H9 (cell line): ENCODE measurements at regions not wholly inside any gene's neighbourhood (a gene's known extent, or its start where the extent isn't known, plus 50 kb on each side); places are given as distances from the start of the nearest gene placed in this dataset.

ENCODE experiments used
- DNase-seq: peaks from one replicate; pipeline ENCODE4 v3.0.0-alpha.2; 2017
- H2AFZ ChIP-seq: one replicate; pipeline ENCODE4 v1.6.1; 2013; ENCODE audit warnings: mild to moderate bottlenecking, low read length, control low read depth, moderate library complexity
- H2AK5ac ChIP-seq: 2 replicates; pipeline ENCODE4 v1.6.1; 2013; ENCODE audit warnings: low read length, control low read depth, mixed read lengths; ENCODE audit not compliant: insufficient read length
- H2BK120ac ChIP-seq: one replicate; pipeline ENCODE4 v1.6.1; 2013; ENCODE audit warnings: low read depth, mild to moderate bottlenecking, low read length, control low read depth, inconsistent platforms; ENCODE audit not compliant: poor library complexity, severe bottlenecking
- H2BK12ac ChIP-seq: 2 replicates; pipeline ENCODE4 v1.6.1; 2013; ENCODE audit warnings: low read length, control low read depth, mixed read lengths, low read depth; ENCODE audit not compliant: insufficient read length
- H2BK15ac ChIP-seq: 2 replicates; pipeline ENCODE4 v1.6.1; 2013; ENCODE audit warnings: low read depth, low read length, control low read depth
- H2BK20ac ChIP-seq: one replicate; pipeline ENCODE4 v1.6.1; 2013; ENCODE audit warnings: low read depth, mild to moderate bottlenecking, low read length, control low read depth, inconsistent platforms; ENCODE audit not compliant: poor library complexity, severe bottlenecking
- H2BK5ac ChIP-seq: 2 replicates; pipeline ENCODE4 v1.6.1; 2013; ENCODE audit warnings: low read length, control low read depth, mixed read lengths; ENCODE audit not compliant: insufficient read length
- H3K14ac ChIP-seq: 2 replicates; pipeline ENCODE4 v1.6.1; 2013; ENCODE audit warnings: low read length, control low read depth; ENCODE audit not compliant: insufficient read depth
- H3K18ac ChIP-seq: 2 replicates; pipeline ENCODE4 v1.6.1; 2013; ENCODE audit warnings: low read depth, mild to moderate bottlenecking, mixed read lengths, low read length, control low read depth; ENCODE audit not compliant: insufficient read length
- H3K23ac ChIP-seq: 2 replicates; pipeline ENCODE4 v1.6.1; 2013; ENCODE audit warnings: low read length, control low read depth, mixed read lengths, low read depth; ENCODE audit not compliant: insufficient read length
- H3K23me2 ChIP-seq: 2 replicates; pipeline ENCODE4 v1.6.1; 2013; ENCODE audit warnings: low read depth, mild to moderate bottlenecking, mixed read lengths, low read length, control low read depth; ENCODE audit not compliant: insufficient read length, poor library complexity, severe bottlenecking
- H3K27ac ChIP-seq: 2 replicates; pipeline ENCODE4 v1.5.1; 2013; ENCODE audit warnings: low read length, control low read depth, mixed read lengths, low read depth; ENCODE audit not compliant: insufficient read length
- H3K27me3 ChIP-seq: 2 replicates; pipeline ENCODE4 v1.6.1; 2013; ENCODE audit warnings: low read length, control low read depth, inconsistent platforms; ENCODE audit not compliant: insufficient read depth
- H3K4ac ChIP-seq: 2 replicates; pipeline ENCODE4 v1.6.1; 2013; ENCODE audit warnings: low read depth, mild to moderate bottlenecking, control low read depth, inconsistent platforms, low read length, moderate library complexity
- H3K4me1 ChIP-seq: 2 replicates; pipeline ENCODE4 v1.6.1; 2013; ENCODE audit warnings: low read length, control low read depth, inconsistent platforms; ENCODE audit not compliant: insufficient read depth
- H3K4me2 ChIP-seq: 2 replicates; pipeline ENCODE4 v1.6.1; 2013; ENCODE audit warnings: low read length, control low read depth, mixed read lengths; ENCODE audit not compliant: insufficient read length, insufficient read depth
- H3K56ac ChIP-seq: 2 replicates; pipeline ENCODE4 v1.6.1; 2013; ENCODE audit warnings: low read depth, mild to moderate bottlenecking, mixed read lengths, low read length, control low read depth; ENCODE audit not compliant: insufficient read length
- H3K79me1 ChIP-seq: 2 replicates; pipeline ENCODE4 v1.6.1; 2013; ENCODE audit warnings: low read depth, mild to moderate bottlenecking, moderate library complexity, low read length, control low read depth, inconsistent platforms; ENCODE audit not compliant: insufficient read depth, poor library complexity, severe bottlenecking
- H3K79me2 ChIP-seq: 2 replicates; pipeline ENCODE4 v1.6.1; 2013; ENCODE audit warnings: low read length, control low read depth, inconsistent platforms; ENCODE audit not compliant: insufficient read depth
- H3K9ac ChIP-seq: 2 replicates; pipeline ENCODE4 v1.6.1; 2013; ENCODE audit warnings: low read length, control low read depth, mixed read lengths; ENCODE audit not compliant: insufficient read length; ENCODE audit errors: extremely low read depth
- H3K9me3 ChIP-seq: one replicate; pipeline ENCODE4 v1.6.1; 2013; ENCODE audit warnings: low read depth, low read length, inconsistent platforms; ENCODE audit not compliant: control insufficient read depth
- H3T11ph ChIP-seq: one replicate; pipeline ENCODE4 v1.6.1; 2013; ENCODE audit warnings: mild to moderate bottlenecking, low read length, control low read depth, inconsistent platforms
- H4K20me1 ChIP-seq: one replicate; pipeline ENCODE4 v1.6.1; 2013; ENCODE audit not compliant: control insufficient read depth, insufficient read length, insufficient read depth
- H4K5ac ChIP-seq: 2 replicates; pipeline ENCODE4 v1.6.1; 2013; ENCODE audit warnings: low read depth, mild to moderate bottlenecking, mixed read lengths, low read length, control low read depth; ENCODE audit not compliant: insufficient read length
- H4K8ac ChIP-seq: replicated peaks from 2 replicates; pipeline ENCODE4 v1.6.1; 2013; ENCODE audit warnings: low read length, control low read depth, mixed read lengths, low read depth; ENCODE audit not compliant: insufficient read length
- H4K91ac ChIP-seq: 2 replicates; pipeline ENCODE4 v1.6.1; 2013; ENCODE audit warnings: low read depth, mild to moderate bottlenecking, moderate library complexity, mixed read lengths, low read length, control low read depth; ENCODE audit not compliant: insufficient read length
- H3K27ac Mint-ChIP-seq, 3 experiments: 2 replicates in 2 of 3; 3 replicates in 1 of 3; pipeline ENCODE4 v1.8.0; 2020 to 2021; ENCODE audit warnings: mixed read lengths in 3 of 3, mild to moderate bottlenecking in 1 of 3, moderate library complexity in 1 of 3
- H3K27me3 Mint-ChIP-seq: 2 replicates; pipeline ENCODE4 v1.8.0; 2021; ENCODE audit warnings: low read depth, mild to moderate bottlenecking, moderate library complexity, mixed read lengths
- H3K36me3 Mint-ChIP-seq, 3 experiments: 2 replicates in 2 of 3; 3 replicates in 1 of 3; pipeline ENCODE4 v1.8.0; 2020 to 2021; ENCODE audit warnings: low read depth in 3 of 3, mixed read lengths in 3 of 3; ENCODE audit not compliant: insufficient read depth in 1 of 3
- H3K4me1 Mint-ChIP-seq, 2 experiments: 2 replicates each; pipeline ENCODE4 v1.8.0; 2020; ENCODE audit warnings: mixed read lengths in 2 of 2
- H3K4me3 Mint-ChIP-seq, 2 experiments: 2 replicates in 1 of 2; 3 replicates in 1 of 2; pipeline ENCODE4 v1.8.0; 2020 to 2021; ENCODE audit warnings: mild to moderate bottlenecking in 2 of 2, mixed read lengths in 2 of 2, moderate library complexity in 1 of 2
- H3K9me3 Mint-ChIP-seq, 2 experiments: 2 replicates in 1 of 2; 3 replicates in 1 of 2; pipeline ENCODE4 v1.8.0; 2020; ENCODE audit warnings: mild to moderate bottlenecking in 2 of 2, mixed read lengths in 2 of 2, moderate library complexity in 1 of 2
- whole genome bisulfite sequencing: extraction: QIAGEN DNeasy Blood & Tissue Kit; methylation state at CpG from one replicate; pipeline ENCODE4 v1.1.7; 2013; ENCODE audit warnings: missing lambda C conversion rate, low lambda C conversion rate, mixed read lengths; ENCODE audit not compliant: insufficient read length; ENCODE audit errors: extremely low coverage; 5-methylcytosine and 5-hydroxymethylcytosine counted together
- TF ChIP-seq, protein P1 (sequence below): fragments of 200-600 bp; sonication (generic); conservative IDR thresholded peaks from 3 replicates; pipeline ENCODE4 v1.8.0; 2021; ENCODE audit warnings: antibody characterized with exemption, mild to moderate bottlenecking

GRCh38 chr1:58231204-58231603, 315.3 kb downstream of the OMA1 start:
- no peaks in the 10 kb centered on the region for H3K9me3 Mint-ChIP-seq
- H3K23me2 ChIP-seq, result peaks cover 3% of the 10 kb centered on the region
- WGBS, result no CpG with 5 or more reads among the region's 1 CpG
- TF ChIP-seq, protein P1, sequence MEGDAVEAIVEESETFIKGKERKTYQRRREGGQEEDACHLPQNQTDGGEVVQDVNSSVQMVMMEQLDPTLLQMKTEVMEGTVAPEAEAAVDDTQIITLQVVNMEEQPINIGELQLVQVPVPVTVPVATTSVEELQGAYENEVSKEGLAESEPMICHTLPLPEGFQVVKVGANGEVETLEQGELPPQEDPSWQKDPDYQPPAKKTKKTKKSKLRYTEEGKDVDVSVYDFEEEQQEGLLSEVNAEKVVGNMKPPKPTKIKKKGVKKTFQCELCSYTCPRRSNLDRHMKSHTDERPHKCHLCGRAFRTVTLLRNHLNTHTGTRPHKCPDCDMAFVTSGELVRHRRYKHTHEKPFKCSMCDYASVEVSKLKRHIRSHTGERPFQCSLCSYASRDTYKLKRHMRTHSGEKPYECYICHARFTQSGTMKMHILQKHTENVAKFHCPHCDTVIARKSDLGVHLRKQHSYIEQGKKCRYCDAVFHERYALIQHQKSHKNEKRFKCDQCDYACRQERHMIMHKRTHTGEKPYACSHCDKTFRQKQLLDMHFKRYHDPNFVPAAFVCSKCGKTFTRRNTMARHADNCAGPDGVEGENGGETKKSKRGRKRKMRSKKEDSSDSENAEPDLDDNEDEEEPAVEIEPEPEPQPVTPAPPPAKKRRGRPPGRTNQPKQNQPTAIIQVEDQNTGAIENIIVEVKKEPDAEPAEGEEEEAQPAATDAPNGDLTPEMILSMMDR, result no peak
- no peak overlapping the region for H4K5ac ChIP-seq
- no peak overlapping the region for H2BK15ac ChIP-seq
- no peak overlapping the region for H3K14ac ChIP-seq
- no peaks in the 10 kb centered on the region for H3K27me3 ChIP-seq
- H4K20me1 ChIP-seq, result no peaks in the 10 kb centered on the region
- no peaks in the 10 kb centered on the region for H3K9me3 ChIP-seq
- no peak overlapping the region for H3K18ac ChIP-seq
- H3K4me1 ChIP-seq, result peaks cover 4% of the 10 kb centered on the region
- H2BK5ac ChIP-seq, result no peak overlapping the region
- no peak overlapping the region for H4K91ac ChIP-seq
- no peak overlapping the region for H2BK120ac ChIP-seq
- H3K4me1 Mint-ChIP-seq, result peaks cover 34 to 40% of the 10 kb centered on the region in 2 experiments
- no peak overlapping the region for H2BK12ac ChIP-seq
- H3K4me3 Mint-ChIP-seq, result no peak overlapping the region
- no peak overlapping the region for H3K4me2 ChIP-seq
- H3K23ac ChIP-seq, result no peak overlapping the region
- H3K27ac ChIP-seq, result no peak overlapping the region
- no peaks in the 10 kb centered on the region; a peak in 1 of 7 replicates for H3K36me3 Mint-ChIP-seq
- H3K27me3 Mint-ChIP-seq, result no peaks in the 10 kb centered on the region
- H4K8ac ChIP-seq, result no peak overlapping the region
- no peak overlapping the region for H2BK20ac ChIP-seq
- no peaks in the 10 kb centered on the region for H3K79me2 ChIP-seq
- H2AFZ ChIP-seq, result no peak overlapping the region
- H3K56ac ChIP-seq, result no peak overlapping the region
- H3T11ph ChIP-seq, result no peak overlapping the region
- DNase-seq, result no peak
- H3K9ac ChIP-seq, result no peak overlapping the region
- H3K27ac Mint-ChIP-seq, result no peak overlapping the region; a peak in 1 of 7 replicates
- H3K79me1 ChIP-seq, result no peaks in the 10 kb centered on the region
- H2AK5ac ChIP-seq, result no peak overlapping the region
- no peak overlapping the region for H3K4ac ChIP-seq
